KMS-11 (cell line): ENCODE measurements at regions not wholly inside any gene's neighbourhood (a gene's known extent, or its start where the extent isn't known, plus 50 kb on each side); places are given as distances from the start of the nearest gene placed in this dataset.

Source experiments
- H2AFZ ChIP-seq: fragments of 200-600 bp; sonication (generic); 2 replicates; pipeline ENCODE4 v1.6.1; 2016; ENCODE audit warnings: antibody characterized with exemption, mixed run types, low read depth
- H3K27ac ChIP-seq: fragments of 200-600 bp; sonication (generic); 2 replicates; pipeline ENCODE4 v1.6.1; 2016; ENCODE audit warnings: mild to moderate bottlenecking, mixed run types
- H3K27me3 ChIP-seq: fragments of 200-600 bp; sonication (generic); 2 replicates; pipeline ENCODE4 v1.6.1; 2017; ENCODE audit warnings: mild to moderate bottlenecking, low read depth, mixed run types, moderate library complexity; ENCODE audit not compliant: insufficient read depth
- H3K36me3 ChIP-seq: fragments of 200-600 bp; sonication (generic); 2 replicates; pipeline ENCODE4 v1.6.1; 2017; ENCODE audit warnings: mild to moderate bottlenecking, mixed run types; ENCODE audit not compliant: insufficient read depth
- H3K4me1 ChIP-seq: fragments of 200-600 bp; sonication (generic); 2 replicates; pipeline ENCODE4 v1.6.1; 2016; ENCODE audit warnings: mild to moderate bottlenecking, low read depth, mixed run types; ENCODE audit not compliant: poor library complexity, severe bottlenecking
- H3K4me2 ChIP-seq: fragments of 200-600 bp; sonication (generic); 2 replicates; pipeline ENCODE4 v1.7.0; 2016; ENCODE audit warnings: mild to moderate bottlenecking, mixed run types
- H3K4me3 ChIP-seq: fragments of 200-600 bp; sonication (generic); IDR thresholded peaks from 2 replicates; pipeline ENCODE4 v1.6.1; 2017; ENCODE audit warnings: low read depth, low read length, mixed read lengths; ENCODE audit not compliant: insufficient read depth
- H3K79me2 ChIP-seq: fragments of 200-600 bp; sonication (generic); 2 replicates; pipeline ENCODE4 v1.6.1; 2016; ENCODE audit warnings: low read depth, mixed run types; ENCODE audit not compliant: insufficient read depth
- H3K9ac ChIP-seq: fragments of 200-600 bp; sonication (generic); 2 replicates; pipeline ENCODE4 v1.6.1; 2016; ENCODE audit warnings: mild to moderate bottlenecking, mixed run types
- H4K20me1 ChIP-seq: fragments of 200-600 bp; sonication (generic); 2 replicates; pipeline ENCODE4 v1.6.1; 2016; ENCODE audit warnings: mild to moderate bottlenecking, mixed run types; ENCODE audit not compliant: insufficient read depth
- TF ChIP-seq, protein P1 (sequence below): fragments of 200-600 bp; sonication (generic); conservative IDR thresholded peaks from 2 replicates; pipeline ENCODE4 v1.6.1; 2017; ENCODE audit warnings: low read depth, mild to moderate bottlenecking, antibody characterized with exemption, low read length, moderate library complexity, mixed read lengths

DNA sequence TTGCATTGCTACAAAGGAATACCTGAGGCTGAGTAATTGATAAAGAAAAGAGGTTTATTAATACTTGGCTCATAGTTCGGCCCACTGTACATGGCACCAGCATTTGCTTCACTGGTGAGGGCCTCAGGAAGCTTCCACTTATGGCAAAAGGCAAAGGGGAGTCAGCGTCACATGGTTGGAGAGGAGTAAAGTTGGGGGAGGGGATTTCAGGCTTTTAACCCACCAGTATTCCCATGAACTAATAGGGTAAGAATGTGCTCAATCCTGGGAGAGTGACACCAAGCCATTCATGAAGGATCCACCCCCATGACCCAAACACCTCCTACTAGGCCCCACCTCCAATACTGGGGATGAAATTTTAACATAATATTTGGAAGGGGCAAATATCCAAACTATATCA, 82.5 kb upstream of the MYCBP2 start:
- Histone ChIP-seq H4K20me1 (no peaks in the 10 kb centered on the region), H3K4me3 (no peak overlapping the region), H3K36me3 (no peaks in the 10 kb centered on the region), H2AFZ (no peak overlapping the region), H3K9ac (no peak overlapping the region), H3K4me2 (no peak overlapping the region), H3K27me3 (no peaks in the 10 kb centered on the region), H3K4me1 (no peaks in the 10 kb centered on the region), H3K27ac (no peak overlapping the region), H3K79me2 (no peaks in the 10 kb centered on the region)
- TF ChIP-seq, protein P1, sequence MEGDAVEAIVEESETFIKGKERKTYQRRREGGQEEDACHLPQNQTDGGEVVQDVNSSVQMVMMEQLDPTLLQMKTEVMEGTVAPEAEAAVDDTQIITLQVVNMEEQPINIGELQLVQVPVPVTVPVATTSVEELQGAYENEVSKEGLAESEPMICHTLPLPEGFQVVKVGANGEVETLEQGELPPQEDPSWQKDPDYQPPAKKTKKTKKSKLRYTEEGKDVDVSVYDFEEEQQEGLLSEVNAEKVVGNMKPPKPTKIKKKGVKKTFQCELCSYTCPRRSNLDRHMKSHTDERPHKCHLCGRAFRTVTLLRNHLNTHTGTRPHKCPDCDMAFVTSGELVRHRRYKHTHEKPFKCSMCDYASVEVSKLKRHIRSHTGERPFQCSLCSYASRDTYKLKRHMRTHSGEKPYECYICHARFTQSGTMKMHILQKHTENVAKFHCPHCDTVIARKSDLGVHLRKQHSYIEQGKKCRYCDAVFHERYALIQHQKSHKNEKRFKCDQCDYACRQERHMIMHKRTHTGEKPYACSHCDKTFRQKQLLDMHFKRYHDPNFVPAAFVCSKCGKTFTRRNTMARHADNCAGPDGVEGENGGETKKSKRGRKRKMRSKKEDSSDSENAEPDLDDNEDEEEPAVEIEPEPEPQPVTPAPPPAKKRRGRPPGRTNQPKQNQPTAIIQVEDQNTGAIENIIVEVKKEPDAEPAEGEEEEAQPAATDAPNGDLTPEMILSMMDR = no peak

GRCh38 chr13:77406644-77407440, 79.9 kb upstream of the MYCBP2 start:
- TF ChIP-seq, protein P1 = no peak
- Histone ChIP-seq H4K20me1 (no peaks in the 10 kb centered on the region), H3K27ac (no peak overlapping the region), H3K4me1 (no peaks in the 10 kb centered on the region), H3K4me3 (no peak overlapping the region), H3K36me3 (no peaks in the 10 kb centered on the region), H3K9ac (no peak overlapping the region), H2AFZ (no peak overlapping the region), H3K27me3 (no peaks in the 10 kb centered on the region), H3K79me2 (no peaks in the 10 kb centered on the region), H3K4me2 (no peak overlapping the region)

- no peak overlapping the region for H3K4me3 ChIP-seq
- H3K4me2 ChIP-seq = no peak overlapping the region
- no peaks in the 10 kb centered on the region for H3K27me3 ChIP-seq
- H2AFZ ChIP-seq = no peak overlapping the region
- H3K27ac ChIP-seq = no peak overlapping the region
- H3K36me3 ChIP-seq = no peaks in the 10 kb centered on the region
- no peaks in the 10 kb centered on the region for H3K79me2 ChIP-seq
- no peak overlapping the region for H3K9ac ChIP-seq
- H4K20me1 ChIP-seq = no peaks in the 10 kb centered on the region
- TF ChIP-seq, protein P1 = no peak
- no peaks in the 10 kb centered on the region for H3K4me1 ChIP-seq
Observed at GRCh38 chr13:77398825-77399620, 72.1 kb upstream of the MYCBP2 start.

DNA sequence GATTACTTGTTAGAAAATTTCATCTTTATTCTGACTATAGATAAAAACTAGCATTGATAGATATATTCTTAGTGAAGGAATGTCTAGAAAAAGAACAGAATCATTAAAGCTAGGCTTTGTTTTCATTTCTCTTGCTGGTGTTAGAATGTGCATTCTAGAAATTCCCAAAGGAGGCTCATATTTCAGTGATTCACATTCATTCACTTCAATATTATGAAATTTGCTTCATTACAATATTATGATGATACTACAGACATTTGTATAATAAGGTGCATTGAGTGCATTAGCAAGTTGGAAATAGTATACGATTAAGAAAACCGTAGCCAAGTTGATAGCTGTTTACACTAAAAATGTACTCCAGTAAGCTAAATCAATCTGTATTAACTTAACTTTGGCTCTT, 70.7 kb upstream of the MYCBP2 start:
- TF ChIP-seq, protein P1 = no peak

More for the DNA sequence above, 70.7 kb upstream of the MYCBP2 start:
- Histone ChIP-seq H3K4me2 (no peak overlapping the region), H3K27ac (no peak overlapping the region), H2AFZ (no peak overlapping the region), H4K20me1 (no peaks in the 10 kb centered on the region), H3K36me3 (no peaks in the 10 kb centered on the region), H3K79me2 (no peaks in the 10 kb centered on the region), H3K4me1 (no peaks in the 10 kb centered on the region), H3K9ac (no peak overlapping the region), H3K4me3 (no peak overlapping the region), H3K27me3 (no peaks in the 10 kb centered on the region)
